ENCODE measurements at regions not wholly inside any gene's neighbourhood (a gene's known extent, or its start where the extent isn't known, plus 50 kb on each side); places are given as distances from the start of the nearest gene placed in this dataset.
A peak's percentile ranks its signal among the peaks of the same experiment; 100 is the strongest.

- Mint-ChIP-seq H3K9me3 (peaks cover 9% of the 10 kb centered on the region), H3K27me3 (ENCODE audit: low read depth) (no peaks in the 10 kb centered on the region), H3K27ac (no peak overlapping the region), H3K4me3 (no peak overlapping the region), H3K4me1 (peaks cover 12% of the 10 kb centered on the region), H3K36me3 (ENCODE audit: low read depth) (peaks cover 34% of the 10 kb centered on the region)
- no peak for TF ChIP-seq CTCF (IDR thresholded peaks at IDR 0.05; ENCODE audit: unreplicated experiment in 3 of 3)
These were observed 110.7 kb downstream of the KLF12 start for GRCh38 chr13:74023484-74023883.

GRCh38 chr13:74021505-74021904, 112.7 kb downstream of the KLF12 start:
- H3K36me3 Mint-ChIP-seq (ENCODE audit: low read depth), result peaks cover 34% of the 10 kb centered on the region
- H3K4me3 Mint-ChIP-seq, result no peak overlapping the region
- TF ChIP-seq CTCF (IDR thresholded peaks at IDR 0.05; ENCODE audit: unreplicated experiment in 3 of 3), result no peak
- H3K4me1 Mint-ChIP-seq, result peaks cover 12% of the 10 kb centered on the region
- H3K27ac Mint-ChIP-seq, result peak overlapping the region in 2 of 3 experiments; percentile 4 to 69
- no peaks in the 10 kb centered on the region for H3K27me3 Mint-ChIP-seq (ENCODE audit: low read depth)
- H3K9me3 Mint-ChIP-seq, result peaks cover 9% of the 10 kb centered on the region

GRCh38 chr13:74018062-74018431, 116.2 kb downstream of the KLF12 start:
- no peak overlapping the region for H3K4me3 Mint-ChIP-seq
- peaks cover 23% of the 10 kb centered on the region for H3K36me3 Mint-ChIP-seq (ENCODE audit: low read depth)
- no peak overlapping the region for H3K27ac Mint-ChIP-seq
- TF ChIP-seq CTCF (IDR thresholded peaks at IDR 0.05; ENCODE audit: unreplicated experiment in 3 of 3), result no peak
- H3K27me3 Mint-ChIP-seq (ENCODE audit: low read depth), result no peaks in the 10 kb centered on the region
- peaks cover 9% of the 10 kb centered on the region for H3K9me3 Mint-ChIP-seq
- H3K4me1 Mint-ChIP-seq, result peaks cover 25% of the 10 kb centered on the region

- H3K4me1 Mint-ChIP-seq, result peaks cover 30% of the 10 kb centered on the region
- H3K27ac Mint-ChIP-seq, result no peak overlapping the region
These were observed 116.7 kb downstream of the KLF12 start for GRCh38 chr13:74017301-74018061.

GRCh38 chr13:74015137-74015536, 119.1 kb downstream of the KLF12 start:
- Mint-ChIP-seq H3K4me3 (no peak overlapping the region), H3K27me3 (ENCODE audit: low read depth) (no peaks in the 10 kb centered on the region), H3K4me1 (peaks cover 32% of the 10 kb centered on the region), H3K27ac (peak overlapping the region in 1 of 3 experiments; percentile 73), H3K9me3 (no peaks in the 10 kb centered on the region), H3K36me3 (ENCODE audit: low read depth) (peaks cover under 1% of the 10 kb centered on the region)
- peak in 1 of 3 experiments; percentile 33 for TF ChIP-seq CTCF (IDR thresholded peaks at IDR 0.05; ENCODE audit: unreplicated experiment in 3 of 3)

More at GRCh38 chr13:74017301-74018061, 116.7 kb downstream of the KLF12 start:
- TF ChIP-seq CTCF (IDR thresholded peaks at IDR 0.05; ENCODE audit: unreplicated experiment in 3 of 3), result no peak
- Mint-ChIP-seq H3K4me3 (no peak overlapping the region), H3K9me3 (peaks cover 7% of the 10 kb centered on the region), H3K27me3 (ENCODE audit: low read depth) (no peaks in the 10 kb centered on the region), H3K36me3 (ENCODE audit: low read depth) (peaks cover 17% of the 10 kb centered on the region)

Data from nephron (organoid).